Transverse colon (tissue), 4 donors: ENCODE measurements at regions not wholly inside any gene's neighbourhood (a gene's known extent, or its start where the extent isn't known, plus 50 kb on each side); places are given as distances from the start of the nearest gene placed in this dataset.

Source experiments
- EP300 ChIP-seq: sonication (generic); formaldehyde crosslinking; IDR thresholded peaks from one replicate; pipeline ENCODE4 v1.6.1; 2017; ENCODE audit warnings: antibody characterized with exemption, low read depth
- POLR2A ChIP-seq: fragments of 450-650 bp; IDR thresholded peaks from one replicate; pipeline ENCODE4 v1.6.1; 2016; ENCODE audit warnings: antibody characterized with exemption, mild to moderate bottlenecking, moderate library complexity
- POLR2AphosphoS5 ChIP-seq, 3 donors: sonication (generic); formaldehyde crosslinking; IDR thresholded peaks; one replicate each; pipeline ENCODE4 v1.6.1; 2016; ENCODE audit warnings: antibody characterized with exemption in 3 of 3
- TF ChIP-seq, protein P1 (sequence below), 5 experiments: fragments of 200-600 bp in 3 of 5; fragments of 450-650 bp in 2 of 5; sonication (generic) in 3 of 5; IDR thresholded peaks; 1 replicate in 2 of 5; 2 replicates in 3 of 5; pipeline ENCODE4 v1.5.1; 2016 to 2017; ENCODE audit warnings: antibody characterized with exemption in 5 of 5, inconsistent platforms in 3 of 5, mild to moderate bottlenecking in 2 of 5, moderate library complexity in 1 of 5

DNA sequence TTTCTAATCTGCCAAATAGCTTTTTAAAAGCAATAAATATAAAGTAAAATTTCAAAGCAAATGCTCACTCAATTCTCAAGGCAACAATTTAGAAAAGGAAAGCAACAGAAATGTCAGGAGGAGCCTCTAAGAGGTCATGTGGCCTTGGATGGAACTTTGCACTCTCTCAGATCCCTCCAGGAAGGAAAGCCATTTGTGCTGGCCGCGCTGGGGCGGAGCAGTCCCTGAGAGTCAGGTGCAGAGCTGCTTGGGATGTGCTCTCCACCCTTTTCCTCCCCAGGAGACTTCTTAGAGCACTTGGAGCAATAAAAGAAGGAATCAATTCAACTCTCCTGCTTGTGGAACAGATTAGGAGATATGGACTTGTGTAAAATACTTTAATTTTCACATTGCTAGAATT, 379.8 kb upstream of the LINC00305 start:
- TF ChIP-seq, protein P1, sequence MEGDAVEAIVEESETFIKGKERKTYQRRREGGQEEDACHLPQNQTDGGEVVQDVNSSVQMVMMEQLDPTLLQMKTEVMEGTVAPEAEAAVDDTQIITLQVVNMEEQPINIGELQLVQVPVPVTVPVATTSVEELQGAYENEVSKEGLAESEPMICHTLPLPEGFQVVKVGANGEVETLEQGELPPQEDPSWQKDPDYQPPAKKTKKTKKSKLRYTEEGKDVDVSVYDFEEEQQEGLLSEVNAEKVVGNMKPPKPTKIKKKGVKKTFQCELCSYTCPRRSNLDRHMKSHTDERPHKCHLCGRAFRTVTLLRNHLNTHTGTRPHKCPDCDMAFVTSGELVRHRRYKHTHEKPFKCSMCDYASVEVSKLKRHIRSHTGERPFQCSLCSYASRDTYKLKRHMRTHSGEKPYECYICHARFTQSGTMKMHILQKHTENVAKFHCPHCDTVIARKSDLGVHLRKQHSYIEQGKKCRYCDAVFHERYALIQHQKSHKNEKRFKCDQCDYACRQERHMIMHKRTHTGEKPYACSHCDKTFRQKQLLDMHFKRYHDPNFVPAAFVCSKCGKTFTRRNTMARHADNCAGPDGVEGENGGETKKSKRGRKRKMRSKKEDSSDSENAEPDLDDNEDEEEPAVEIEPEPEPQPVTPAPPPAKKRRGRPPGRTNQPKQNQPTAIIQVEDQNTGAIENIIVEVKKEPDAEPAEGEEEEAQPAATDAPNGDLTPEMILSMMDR (IDR thresholded peaks at IDR 0.05) = no peak
- TF ChIP-seq POLR2AphosphoS5 (IDR thresholded peaks at IDR 0.05) (no peak), POLR2A (no peak), EP300 (no peak)
